ENCODE measurements at regions not wholly inside any gene's neighbourhood (a gene's known extent, or its start where the extent isn't known, plus 50 kb on each side); places are given as distances from the start of the nearest gene placed in this dataset.

- H3K4me3 ChIP-seq (ENCODE audit: insufficient read depth, low read depth, low read length) = no peak overlapping the region
- H3K27ac ChIP-seq (ENCODE audit: low read depth, low read length) = no peak overlapping the region
- no peak overlapping the region for H3K9ac ChIP-seq (ENCODE audit: low read length)
- H4K20me1 ChIP-seq (ENCODE audit: insufficient read depth, low read length) = no peaks in the 10 kb centered on the region
- FAIRE-seq (no peak), DNase-seq (ENCODE audit: low read depth) (no peak)
- no peaks in the 10 kb centered on the region for H3K36me3 ChIP-seq (ENCODE audit: insufficient read depth, low read length)
- Mint-ChIP-seq H3K36me3 (ENCODE audit: low read depth, unreplicated experiment) (no peaks in the 10 kb centered on the region), H3K4me3 (ENCODE audit: unreplicated experiment) (no peak overlapping the region), H3K27ac (ENCODE audit: unreplicated experiment) (no peak overlapping the region), H3K4me1 (ENCODE audit: low read depth, unreplicated experiment) (no peaks in the 10 kb centered on the region), H3K9me3 (ENCODE audit: unreplicated experiment) (no peaks in the 10 kb centered on the region), H3K27me3 (ENCODE audit: low read depth, unreplicated experiment) (peaks cover 22% of the 10 kb centered on the region)
- TF ChIP-seq CTCF (IDR thresholded peaks at IDR 0.05; ENCODE audit: insufficient read depth, low read depth, low read length) (no peak), EZH2 (IDR thresholded peaks at IDR 0.05; ENCODE audit: insufficient read depth, low read length) (no peak)
- H3K4me1 ChIP-seq (ENCODE audit: insufficient read depth, low read length) = no peaks in the 10 kb centered on the region
- H3K9me3 ChIP-seq (ENCODE audit: insufficient read depth, low read depth, low read length) = no peaks in the 10 kb centered on the region
- H3K4me2 ChIP-seq (ENCODE audit: low read length) = no peak overlapping the region
- H3K79me2 ChIP-seq (ENCODE audit: insufficient read depth, low read length) = no peaks in the 10 kb centered on the region
- peaks cover 5% of the 10 kb centered on the region for H3K27me3 ChIP-seq (ENCODE audit: insufficient read depth, low read length)
- no peak overlapping the region for H2AFZ ChIP-seq (ENCODE audit: low read depth, low read length)
Measured at GRCh38 chr11:114815176-114815575, 136.8 kb downstream of the NXPE2 start.

GRCh38 chr11:114815761-114816160 is 137.4 kb downstream of the NXPE2 start:
- Histone ChIP-seq H3K4me2 (ENCODE audit: low read length) (no peak overlapping the region), H3K4me1 (ENCODE audit: insufficient read depth, low read length) (no peaks in the 10 kb centered on the region), H3K9ac (ENCODE audit: low read length) (no peak overlapping the region), H4K20me1 (ENCODE audit: insufficient read depth, low read length) (no peaks in the 10 kb centered on the region), H3K9me3 (ENCODE audit: insufficient read depth, low read depth, low read length) (no peaks in the 10 kb centered on the region), H3K79me2 (ENCODE audit: insufficient read depth, low read length) (no peaks in the 10 kb centered on the region), H3K27ac (ENCODE audit: low read depth, low read length) (no peak overlapping the region), H3K27me3 (ENCODE audit: insufficient read depth, low read length) (peaks cover 5% of the 10 kb centered on the region), H3K4me3 (ENCODE audit: insufficient read depth, low read depth, low read length) (no peak overlapping the region), H2AFZ (ENCODE audit: low read depth, low read length) (no peak overlapping the region), H3K36me3 (ENCODE audit: insufficient read depth, low read length) (no peaks in the 10 kb centered on the region)
- TF ChIP-seq EZH2 (IDR thresholded peaks at IDR 0.05; ENCODE audit: insufficient read depth, low read length) = no peak
- no peak for TF ChIP-seq CTCF (IDR thresholded peaks at IDR 0.05; ENCODE audit: insufficient read depth, low read depth, low read length)
- H3K36me3 Mint-ChIP-seq (ENCODE audit: low read depth, unreplicated experiment) = no peaks in the 10 kb centered on the region
- H3K9me3 Mint-ChIP-seq (ENCODE audit: unreplicated experiment) = no peaks in the 10 kb centered on the region
- no peak overlapping the region for H3K4me3 Mint-ChIP-seq (ENCODE audit: unreplicated experiment)
- peaks cover 22% of the 10 kb centered on the region for H3K27me3 Mint-ChIP-seq (ENCODE audit: low read depth, unreplicated experiment)
- DNase-seq (ENCODE audit: low read depth) (no peak), FAIRE-seq (no peak)
- H3K27ac Mint-ChIP-seq (ENCODE audit: unreplicated experiment) = no peak overlapping the region
- H3K4me1 Mint-ChIP-seq (ENCODE audit: low read depth, unreplicated experiment) = no peaks in the 10 kb centered on the region

GRCh38 chr11:114816791-114817190 is 138.5 kb downstream of the NXPE2 start:
- H3K27ac Mint-ChIP-seq (ENCODE audit: unreplicated experiment) = no peak overlapping the region
- no peak overlapping the region for H3K4me2 ChIP-seq (ENCODE audit: low read length)

More at GRCh38 chr11:114816791-114817190, 138.5 kb downstream of the NXPE2 start:
- Histone ChIP-seq H3K4me1 (ENCODE audit: insufficient read depth, low read length) (no peaks in the 10 kb centered on the region), H3K27me3 (ENCODE audit: insufficient read depth, low read length) (peaks cover 5% of the 10 kb centered on the region), H3K9me3 (ENCODE audit: insufficient read depth, low read depth, low read length) (no peaks in the 10 kb centered on the region), H3K27ac (ENCODE audit: low read depth, low read length) (no peak overlapping the region), H3K4me3 (ENCODE audit: insufficient read depth, low read depth, low read length) (no peak overlapping the region), H3K36me3 (ENCODE audit: insufficient read depth, low read length) (no peaks in the 10 kb centered on the region), H3K79me2 (ENCODE audit: insufficient read depth, low read length) (no peaks in the 10 kb centered on the region), H4K20me1 (ENCODE audit: insufficient read depth, low read length) (no peaks in the 10 kb centered on the region), H3K9ac (ENCODE audit: low read length) (no peak overlapping the region), H2AFZ (ENCODE audit: low read depth, low read length) (no peak overlapping the region)
- H3K36me3 Mint-ChIP-seq (ENCODE audit: low read depth, unreplicated experiment) = no peaks in the 10 kb centered on the region
- FAIRE-seq (no peak), DNase-seq (ENCODE audit: low read depth) (no peak)
- peaks cover 18% of the 10 kb centered on the region for H3K27me3 Mint-ChIP-seq (ENCODE audit: low read depth, unreplicated experiment)
- H3K9me3 Mint-ChIP-seq (ENCODE audit: unreplicated experiment) = no peaks in the 10 kb centered on the region
- H3K4me3 Mint-ChIP-seq (ENCODE audit: unreplicated experiment) = no peak overlapping the region
- H3K4me1 Mint-ChIP-seq (ENCODE audit: low read depth, unreplicated experiment) = peaks cover 3% of the 10 kb centered on the region
- TF ChIP-seq CTCF (IDR thresholded peaks at IDR 0.05; ENCODE audit: insufficient read depth, low read depth, low read length) (no peak), EZH2 (IDR thresholded peaks at IDR 0.05; ENCODE audit: insufficient read depth, low read length) (no peak)

Measured in astrocyte (in vitro differentiated cells and primary cell).